ENCODE measurements at regions not wholly inside any gene's neighbourhood (a gene's known extent, or its start where the extent isn't known, plus 50 kb on each side); places are given as distances from the start of the nearest gene placed in this dataset.

DNA sequence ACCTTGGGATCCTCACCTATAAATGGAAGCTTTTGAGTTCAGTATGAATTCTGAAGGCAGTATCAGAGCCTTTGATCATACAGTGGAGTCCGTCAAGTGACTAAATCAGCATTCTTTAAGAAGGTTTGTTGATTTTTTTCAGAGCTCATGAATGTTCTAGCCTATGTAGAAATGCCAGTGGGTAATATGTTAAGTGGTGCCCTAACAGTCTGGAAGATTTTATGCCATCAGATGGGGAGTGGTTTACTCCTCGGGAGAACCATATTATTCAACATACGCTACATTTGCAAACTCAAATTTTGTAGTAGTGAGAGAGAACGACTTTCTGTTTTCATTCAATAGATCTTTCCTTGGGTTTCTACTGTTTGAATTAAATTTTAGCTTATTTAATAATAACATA lies 225.0 kb upstream of the ACVR2A start:
- ChIA-PET CTCF (no interaction called here), POLR2A (ENCODE audit: low non-redundant PET) (no interaction called here)
- no peak overlapping the region for H3K27ac ChIP-seq
- DNase-seq (ENCODE audit: low spot score), result no peak
- TF ChIP-seq, protein P1, sequence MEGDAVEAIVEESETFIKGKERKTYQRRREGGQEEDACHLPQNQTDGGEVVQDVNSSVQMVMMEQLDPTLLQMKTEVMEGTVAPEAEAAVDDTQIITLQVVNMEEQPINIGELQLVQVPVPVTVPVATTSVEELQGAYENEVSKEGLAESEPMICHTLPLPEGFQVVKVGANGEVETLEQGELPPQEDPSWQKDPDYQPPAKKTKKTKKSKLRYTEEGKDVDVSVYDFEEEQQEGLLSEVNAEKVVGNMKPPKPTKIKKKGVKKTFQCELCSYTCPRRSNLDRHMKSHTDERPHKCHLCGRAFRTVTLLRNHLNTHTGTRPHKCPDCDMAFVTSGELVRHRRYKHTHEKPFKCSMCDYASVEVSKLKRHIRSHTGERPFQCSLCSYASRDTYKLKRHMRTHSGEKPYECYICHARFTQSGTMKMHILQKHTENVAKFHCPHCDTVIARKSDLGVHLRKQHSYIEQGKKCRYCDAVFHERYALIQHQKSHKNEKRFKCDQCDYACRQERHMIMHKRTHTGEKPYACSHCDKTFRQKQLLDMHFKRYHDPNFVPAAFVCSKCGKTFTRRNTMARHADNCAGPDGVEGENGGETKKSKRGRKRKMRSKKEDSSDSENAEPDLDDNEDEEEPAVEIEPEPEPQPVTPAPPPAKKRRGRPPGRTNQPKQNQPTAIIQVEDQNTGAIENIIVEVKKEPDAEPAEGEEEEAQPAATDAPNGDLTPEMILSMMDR (conservative IDR thresholded peaks at IDR 0.05; ENCODE audit: low read depth), result no peak

DNA sequence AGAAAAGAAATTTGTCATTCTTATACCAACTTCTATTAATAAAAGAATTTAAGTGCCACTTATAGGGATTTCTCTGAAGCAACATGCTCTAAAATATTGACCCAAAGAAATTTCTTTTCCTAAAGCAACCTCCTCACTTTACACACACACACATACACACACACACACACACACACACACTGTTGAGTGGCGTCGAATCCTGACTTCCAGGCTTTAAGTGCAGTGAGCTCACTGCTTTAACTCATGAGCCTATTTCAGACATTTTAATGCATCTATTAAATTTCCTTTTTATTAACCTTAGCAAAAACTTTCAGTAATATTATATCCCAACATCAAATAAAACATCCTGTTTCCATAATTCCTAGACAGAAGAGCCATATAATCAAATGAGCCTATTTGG lies 229.1 kb upstream of the ACVR2A start:
- CTCF ChIA-PET, result no interaction called here
- TF ChIP-seq, protein P1 (conservative IDR thresholded peaks at IDR 0.05; ENCODE audit: low read depth), result no peak
- H3K27ac ChIP-seq, result no peak overlapping the region
- POLR2A ChIA-PET (ENCODE audit: low non-redundant PET), result no interaction called here
- no peak for DNase-seq (ENCODE audit: low spot score)

DNA sequence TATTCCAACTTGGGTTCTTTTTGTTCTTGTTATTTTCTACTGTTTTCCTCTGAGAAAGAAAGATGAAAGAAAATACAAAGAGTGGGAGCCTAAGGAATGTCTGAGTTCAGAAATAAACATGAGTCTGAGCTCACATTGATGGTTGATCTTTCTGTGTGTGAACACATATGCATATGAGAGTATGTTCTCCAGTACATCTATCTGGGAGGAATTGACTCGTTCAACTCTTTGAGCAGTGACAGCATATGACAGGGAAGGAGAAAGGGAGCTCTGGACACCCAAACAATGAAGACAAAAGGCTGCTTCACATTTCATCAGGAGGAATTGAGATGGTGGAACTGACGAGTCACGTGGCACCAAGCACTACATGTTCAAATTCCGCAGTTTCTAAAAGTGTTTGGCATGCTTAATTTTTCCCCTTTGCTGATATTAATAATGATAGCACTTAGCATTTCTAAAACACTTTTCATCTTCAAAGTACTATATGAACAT lies 229.8 kb upstream of the ACVR2A start:
- H3K27ac ChIP-seq, result no peak overlapping the region
- POLR2A ChIA-PET (ENCODE audit: low non-redundant PET), result no interaction called here
- no peak for DNase-seq (ENCODE audit: low spot score)
- CTCF ChIA-PET, result interaction anchor here (0.7 kb wide), 1 partner anchor 669 kb away, joined by 6 read pairs; no protein-coding TSS in a partner anchor
- TF ChIP-seq, protein P1 (conservative IDR thresholded peaks at IDR 0.05; ENCODE audit: low read depth), result no peak

DNA sequence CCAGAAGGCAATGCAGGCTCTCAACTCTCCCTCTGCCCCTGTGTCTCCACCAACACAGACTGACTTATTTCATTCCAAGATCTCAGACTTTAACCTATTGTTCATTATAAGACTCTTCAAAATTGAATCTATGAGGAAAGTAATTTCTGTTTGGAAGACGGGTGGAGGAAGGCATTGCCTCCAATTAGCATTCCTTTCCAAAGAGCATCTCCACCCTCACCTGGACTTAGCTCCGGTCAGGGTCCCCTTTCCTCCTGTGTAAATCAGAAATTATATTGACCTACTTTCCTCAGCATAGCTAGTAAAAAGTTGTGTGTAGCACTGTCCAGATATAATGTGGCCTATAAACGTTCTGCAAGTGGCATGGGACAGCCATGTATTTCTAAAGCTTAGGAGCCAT lies 230.4 kb upstream of the ACVR2A start:
- ChIA-PET POLR2A (ENCODE audit: low non-redundant PET) (no interaction called here), CTCF (no interaction called here)
- DNase-seq (ENCODE audit: low spot score), result no peak
- TF ChIP-seq, protein P1 (conservative IDR thresholded peaks at IDR 0.05; ENCODE audit: low read depth), result no peak
- H3K27ac ChIP-seq, result no peak overlapping the region

DNA sequence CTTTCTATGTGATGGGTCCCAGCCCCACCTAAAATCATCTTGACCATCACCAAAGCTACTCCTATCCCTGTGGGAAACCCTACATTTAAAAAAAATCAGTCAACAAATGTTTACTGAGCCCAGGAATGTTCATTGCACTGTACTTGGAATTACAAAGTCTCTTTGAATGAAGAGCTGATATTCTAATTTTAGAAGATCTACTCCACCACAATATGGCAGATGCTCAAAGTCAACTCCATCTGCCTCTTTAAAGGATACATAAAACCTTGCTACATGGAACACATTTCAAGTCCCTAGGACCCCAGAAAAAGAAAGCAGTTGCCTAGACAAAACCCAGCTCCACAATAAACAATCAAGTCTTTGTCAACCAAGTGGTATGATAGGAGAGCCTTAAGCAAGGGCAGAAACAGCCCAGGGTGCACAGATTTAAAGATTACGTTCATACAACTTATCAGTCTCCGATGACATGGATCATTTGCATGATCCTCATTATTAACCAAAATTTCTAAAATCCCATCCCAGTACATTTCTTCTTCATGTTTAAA lies 234.3 kb upstream of the ACVR2A start:
- H3K27ac ChIP-seq, result no peak overlapping the region
- TF ChIP-seq, protein P1 (conservative IDR thresholded peaks at IDR 0.05; ENCODE audit: low read depth), result no peak
- ChIA-PET CTCF (no interaction called here), POLR2A (ENCODE audit: low non-redundant PET) (no interaction called here)
- DNase-seq (ENCODE audit: low spot score), result no peak

DNA sequence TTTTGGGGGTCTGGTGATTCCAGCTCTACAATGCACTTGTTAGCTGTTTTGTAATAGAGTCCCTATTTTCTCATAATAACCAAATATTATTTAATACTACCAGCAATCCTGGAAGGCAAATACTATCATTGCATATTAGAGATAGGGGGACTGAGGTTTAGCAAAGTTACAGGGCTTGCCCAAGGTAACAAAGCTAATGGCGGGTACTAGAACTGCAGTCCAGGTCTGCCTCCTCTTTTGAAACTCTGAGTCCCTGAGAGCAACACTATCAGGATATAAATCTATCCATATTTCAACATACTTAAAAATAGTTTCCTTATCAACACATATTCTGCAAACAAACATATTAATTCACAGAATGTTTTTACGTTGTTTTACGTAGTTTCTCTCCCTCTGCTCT lies 235.5 kb upstream of the ACVR2A start:
- no peak for DNase-seq (ENCODE audit: low spot score)

More for the DNA sequence above, 235.5 kb upstream of the ACVR2A start:
- ChIA-PET POLR2A (ENCODE audit: low non-redundant PET) (no interaction called here), CTCF (no interaction called here)
- no peak overlapping the region for H3K27ac ChIP-seq
- TF ChIP-seq, protein P1 (conservative IDR thresholded peaks at IDR 0.05; ENCODE audit: low read depth), result no peak
